ENCODE measurements at regions not wholly inside any gene's neighbourhood (a gene's known extent, or its start where the extent isn't known, plus 50 kb on each side); places are given as distances from the start of the nearest gene placed in this dataset.

- DNase-seq (no peak), ATAC-seq (ENCODE audit: low read depth) (no peak)
- Mint-ChIP-seq H3K4me3 (no peak overlapping the region), H3K27ac (no peak overlapping the region), H3K4me1 (no peaks in the 10 kb centered on the region), H3K36me3 (ENCODE audit: low read depth) (no peaks in the 10 kb centered on the region), H3K27me3 (peaks cover 6% of the 10 kb centered on the region), H3K9me3 (no peaks in the 10 kb centered on the region)
- POLR2A ChIA-PET: no interaction called here
- intact Hi-C loops (cut with micrococcal nuclease): no loop called here
- no peak for TF ChIP-seq CTCF (IDR thresholded peaks at IDR 0.05)
- CTCF ChIA-PET: no interaction called here
Measured at GRCh38 chr20:22489626-22490286, 94.6 kb downstream of the FOXA2 start.

- intact Hi-C loops (cut with micrococcal nuclease): no loop called here
- no peak for TF ChIP-seq CTCF (IDR thresholded peaks at IDR 0.05)
- ATAC-seq (ENCODE audit: low read depth) (no peak), DNase-seq (no peak)
- no peaks in the 10 kb centered on the region for H3K36me3 Mint-ChIP-seq (ENCODE audit: low read depth)
- no peak overlapping the region for H3K27ac Mint-ChIP-seq
- ChIA-PET CTCF (no interaction called here), POLR2A (no interaction called here)
- no peak overlapping the region for H3K4me3 Mint-ChIP-seq
- H3K27me3 Mint-ChIP-seq: peaks cover 6% of the 10 kb centered on the region
- peaks cover 8% of the 10 kb centered on the region for H3K9me3 Mint-ChIP-seq
- H3K4me1 Mint-ChIP-seq: no peaks in the 10 kb centered on the region
Measured at GRCh38 chr20:22480336-22480735, 104.0 kb downstream of the FOXA2 start.

GRCh38 chr20:22475662-22476061 lies 108.7 kb downstream of the FOXA2 start:
- Mint-ChIP-seq H3K9me3 (peaks cover 12% of the 10 kb centered on the region), H3K4me1 (no peaks in the 10 kb centered on the region), H3K36me3 (ENCODE audit: low read depth) (no peaks in the 10 kb centered on the region), H3K27me3 (peaks cover 6% of the 10 kb centered on the region), H3K4me3 (no peak overlapping the region), H3K27ac (no peak overlapping the region)
- no peak for TF ChIP-seq CTCF (IDR thresholded peaks at IDR 0.05)
- POLR2A ChIA-PET: no interaction called here
- ATAC-seq (ENCODE audit: low read depth) (no peak), DNase-seq (no peak)
- CTCF ChIA-PET: no interaction called here
- intact Hi-C loops (cut with micrococcal nuclease): loop anchor here (10.0 kb wide), 1 partner anchor 61 kb away; no protein-coding TSS in a partner anchor

GRCh38 chr20:22474224-22474623 lies 110.1 kb downstream of the FOXA2 start:
- Mint-ChIP-seq H3K27me3 (peaks cover 6% of the 10 kb centered on the region), H3K4me3 (no peak overlapping the region), H3K9me3 (peaks cover 12% of the 10 kb centered on the region), H3K4me1 (no peaks in the 10 kb centered on the region), H3K27ac (no peak overlapping the region), H3K36me3 (ENCODE audit: low read depth) (no peaks in the 10 kb centered on the region)
- no peak for ATAC-seq (ENCODE audit: low read depth)
- ChIA-PET POLR2A (no interaction called here), CTCF (no interaction called here)
- DNase-seq: no peak
- TF ChIP-seq CTCF (IDR thresholded peaks at IDR 0.05): no peak
- intact Hi-C loops (cut with micrococcal nuclease): loop anchor here (10.0 kb wide), 1 partner anchor 59 kb away; no protein-coding TSS in a partner anchor

GRCh38 chr20:22473293-22473692 lies 111.1 kb downstream of the FOXA2 start:
- H3K27me3 Mint-ChIP-seq: peaks cover 6% of the 10 kb centered on the region

More at GRCh38 chr20:22473293-22473692, 111.1 kb downstream of the FOXA2 start:
- ChIA-PET CTCF (no interaction called here), POLR2A (no interaction called here)
- intact Hi-C loops (cut with micrococcal nuclease): loop anchor here (10.0 kb wide), 1 partner anchor 58 kb away; no protein-coding TSS in a partner anchor
- Mint-ChIP-seq H3K27ac (no peak overlapping the region), H3K36me3 (ENCODE audit: low read depth) (no peaks in the 10 kb centered on the region), H3K9me3 (peaks cover 9% of the 10 kb centered on the region), H3K4me3 (no peak overlapping the region), H3K4me1 (no peaks in the 10 kb centered on the region)
- TF ChIP-seq CTCF (IDR thresholded peaks at IDR 0.05): no peak
- no peak for ATAC-seq (ENCODE audit: low read depth)
- DNase-seq: no peak
